Lower leg skin (tissue), 4 donors: ENCODE measurements at regions not wholly inside any gene's neighbourhood (a gene's known extent, or its start where the extent isn't known, plus 50 kb on each side); places are given as distances from the start of the nearest gene placed in this dataset.
"Not testable (repeated sequence)": the region's sequence is repeated elsewhere in the genome, so short reads cannot be mapped to it uniquely, and the experiment has no call there.

ENCODE experiments used
- DNase-seq, 2 donors: peaks; one replicate each; pipeline ENCODE4 v3.0.0-alpha.2; 2019; ENCODE audit warnings: low spot score in 2 of 2
- H3K4me3 ChIP-seq: fragments of 200-600 bp; sonication (generic); 2 replicates; pipeline ENCODE4 v1.5.1; 2017; ENCODE audit warnings: mild to moderate bottlenecking, low read depth; ENCODE audit not compliant: poor library complexity, severe bottlenecking
- CTCF ChIP-seq, 3 donors: fragments of 450-650 bp; IDR thresholded peaks; one replicate each; pipeline ENCODE4 v1.5.1; 2016; ENCODE audit warnings: antibody characterized with exemption in 3 of 3, mild to moderate bottlenecking in 3 of 3, moderate library complexity in 2 of 3
- POLR2A ChIP-seq, 2 donors: fragments of 450-650 bp; IDR thresholded peaks; one replicate each; pipeline ENCODE4 v1.6.1; 2016 to 2017; ENCODE audit warnings: antibody characterized with exemption in 2 of 2, mild to moderate bottlenecking in 1 of 2, moderate library complexity in 1 of 2
- WGBS, 2 donors: methylation state at CpG; one replicate each; pipeline ENCODE4 v1.1.5; 2018; 5-methylcytosine and 5-hydroxymethylcytosine counted together
- intact Hi-C: fragments of 100-400 bp; cut with DNase I; formaldehyde crosslinking; loops from one replicate; pipeline ENCODE4 v1.15.0; 2023; ENCODE audit warnings: low total_unique reads

GRCh38 chr17:13659051-13659450 is 57.3 kb upstream of the HS3ST3A1 start:
- intact Hi-C loops, H3K4me3 ChIP-seq, DNase-seq: not testable (repeated sequence)
- WGBS, 2 donors = 90 to 94% methylated on average over 3 of the region's 3 CpGs

DNA sequence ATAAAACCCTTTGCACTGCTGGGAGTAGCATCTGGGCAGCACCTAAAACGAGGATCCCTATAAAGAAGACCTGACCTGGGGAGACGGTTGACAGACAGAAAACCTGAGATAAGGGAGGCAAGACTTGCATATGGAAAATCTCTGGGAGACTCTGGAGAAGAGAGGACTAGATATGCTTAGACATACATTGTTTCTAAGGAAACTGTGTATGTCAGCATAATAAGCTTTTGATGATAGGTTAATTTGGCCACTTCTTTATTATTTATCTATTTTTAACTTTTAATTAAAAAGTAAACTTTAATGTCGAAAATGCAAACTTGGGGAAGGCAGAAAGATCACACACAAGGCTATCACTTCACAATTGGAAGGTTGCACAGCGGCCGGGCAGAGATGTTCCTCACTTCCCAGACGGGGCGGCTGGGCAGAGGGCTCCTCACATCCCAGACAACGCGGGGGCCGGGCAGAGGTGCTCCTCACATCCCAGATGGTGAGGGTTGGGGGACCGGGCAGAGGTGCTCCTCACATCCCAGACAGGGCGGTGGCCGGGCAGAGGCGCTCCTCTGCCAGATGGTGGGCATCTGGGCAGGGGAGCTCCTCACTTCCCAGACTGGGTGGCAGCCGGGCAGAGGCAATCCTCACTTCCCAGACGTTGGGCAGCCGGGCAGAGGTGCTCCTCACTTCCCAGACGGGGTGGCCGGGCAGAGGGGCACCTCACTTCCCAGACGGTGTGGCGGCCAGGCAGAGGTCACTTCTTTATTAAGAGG is 64.3 kb upstream of the HS3ST3A1 start:
- intact Hi-C loops = no loop called here
- TF ChIP-seq CTCF (IDR thresholded peaks at IDR 0.05) (no peak), POLR2A (IDR thresholded peaks at IDR 0.05) (no peak)
- H3K4me3 ChIP-seq = no peak overlapping the region
- no peak for DNase-seq
- WGBS, 2 donors = 85 to 91% methylated on average over 21 of the region's 21 CpGs

DNA sequence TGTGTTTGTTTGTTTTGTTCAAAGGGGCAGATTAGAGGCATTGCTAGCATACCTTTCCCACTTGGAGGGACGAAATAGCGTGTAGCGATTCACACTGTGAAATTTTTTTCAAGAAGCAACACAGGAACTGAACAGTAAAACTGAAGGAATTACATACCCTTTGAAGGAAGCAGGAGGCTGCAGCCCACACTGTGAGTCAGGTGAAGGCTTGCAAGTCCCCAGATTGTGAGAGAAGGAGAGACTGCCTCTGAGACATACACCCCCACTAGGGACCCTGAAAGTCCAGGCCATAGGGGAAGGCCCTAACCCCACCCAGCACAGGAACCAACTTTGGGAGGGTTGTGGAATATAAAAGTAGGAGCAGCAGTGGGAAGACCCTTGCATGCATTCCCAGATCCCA is 69.6 kb upstream of the HS3ST3A1 start:
- TF ChIP-seq POLR2A (IDR thresholded peaks at IDR 0.05) = no peak
- TF ChIP-seq CTCF (IDR thresholded peaks at IDR 0.05) = no peak
- H3K4me3 ChIP-seq = no peak overlapping the region
- no peak for DNase-seq
- 59 to 66% methylated on average over 3 of the region's 3 CpGs for WGBS, 2 donors
- intact Hi-C loops = no loop called here

DNA sequence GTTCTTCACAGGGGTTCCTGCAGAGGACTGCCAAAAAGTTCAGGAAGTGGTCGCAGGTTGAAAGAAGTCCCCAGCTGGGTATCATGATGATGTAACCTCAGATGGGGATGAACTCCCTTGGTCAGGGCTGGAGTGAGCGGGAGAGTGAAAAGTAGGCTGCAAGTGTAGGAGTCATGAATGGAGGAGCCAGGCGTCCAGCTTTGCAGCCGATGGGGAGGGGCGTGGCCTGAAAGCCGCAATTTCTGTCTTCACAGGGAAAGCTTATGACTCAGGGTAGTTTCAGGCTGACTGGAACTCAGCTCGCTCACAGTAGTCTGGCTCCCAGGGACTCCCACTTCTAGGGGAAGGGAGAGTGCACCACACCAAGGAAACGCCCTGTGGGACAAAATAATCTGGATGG is 70.0 kb upstream of the HS3ST3A1 start:
- intact Hi-C loops = no loop called here
- DNase-seq = no peak
- TF ChIP-seq POLR2A (IDR thresholded peaks at IDR 0.05) (no peak), CTCF (IDR thresholded peaks at IDR 0.05) (no peak)
- 67 to 81% methylated on average over 8 of the region's 8 CpGs for WGBS, 2 donors
- no peak overlapping the region for H3K4me3 ChIP-seq

GRCh38 chr17:13678361-13678760 is 76.6 kb upstream of the HS3ST3A1 start:
- TF ChIP-seq CTCF (IDR thresholded peaks at IDR 0.05) = no peak
- no peak for TF ChIP-seq POLR2A (IDR thresholded peaks at IDR 0.05)
- DNase-seq = no peak
- intact Hi-C loops = no loop called here
- H3K4me3 ChIP-seq = no peak overlapping the region

- WGBS, 2 donors = 46 to 48% methylated on average over 4 of the region's 4 CpGs
- no peak for DNase-seq
- TF ChIP-seq POLR2A (IDR thresholded peaks at IDR 0.05) = no peak
- TF ChIP-seq CTCF (IDR thresholded peaks at IDR 0.05) = no peak
- intact Hi-C loops = no loop called here
- H3K4me3 ChIP-seq = no peak overlapping the region
Measured at GRCh38 chr17:13678841-13679240, 77.1 kb upstream of the HS3ST3A1 start.
